Stimulated activated naive CD8-positive, alpha-beta T cell treated with anti-CD3 and anti-CD28 coated beads, Interleukin-15, Interleukin-2, amounts not matched to agents 100 ng/mL and 50 ng/mL, for 24 hours (primary cell): ENCODE measurements at regions not wholly inside any gene's neighbourhood (a gene's known extent, or its start where the extent isn't known, plus 50 kb on each side); places are given as distances from the start of the nearest gene placed in this dataset.
"Not testable (repeated sequence)": the region's sequence is repeated elsewhere in the genome, so short reads cannot be mapped to it uniquely, and the experiment has no call there.

ENCODE experiments used
- H3K27ac Mint-ChIP-seq: one replicate; pipeline ENCODE4 v1.8.0; 2021; ENCODE audit warnings: mild to moderate bottlenecking, mixed read lengths
- H3K27me3 Mint-ChIP-seq: one replicate; pipeline ENCODE4 v1.8.0; 2021; ENCODE audit warnings: mixed read lengths
- H3K36me3 Mint-ChIP-seq: one replicate; pipeline ENCODE4 v1.8.0; 2021; ENCODE audit warnings: low read depth, mixed read lengths
- H3K4me1 Mint-ChIP-seq: one replicate; pipeline ENCODE4 v1.8.0; 2021; ENCODE audit warnings: low read depth, mixed read lengths
- H3K4me3 Mint-ChIP-seq: one replicate; pipeline ENCODE4 v1.8.0; 2021; ENCODE audit warnings: mild to moderate bottlenecking, mixed read lengths
- H3K9me3 Mint-ChIP-seq: one replicate; pipeline ENCODE4 v1.8.0; 2021; ENCODE audit warnings: mixed read lengths

DNA sequence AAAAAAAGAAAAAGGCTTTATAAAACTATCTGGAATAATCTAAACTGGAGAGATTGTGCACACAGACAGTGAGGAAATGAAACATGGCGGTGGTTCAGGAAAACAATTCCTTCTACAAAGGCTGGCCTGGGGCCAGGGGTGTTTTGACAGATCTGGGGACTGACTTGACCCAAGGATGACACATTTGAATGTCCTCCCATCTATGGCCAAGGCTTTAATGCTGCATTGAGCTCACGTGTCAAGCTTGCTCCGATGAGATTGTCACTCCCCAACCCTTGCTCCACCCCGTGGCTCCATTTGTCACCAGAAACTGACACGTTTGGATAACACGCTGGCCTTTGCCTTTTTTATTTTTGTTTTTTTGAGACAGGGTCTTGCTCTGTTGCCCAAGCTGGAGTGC, 156.1 kb downstream of the ZFP64 start:
- H3K27ac Mint-ChIP-seq, result no peak overlapping the region
- no peak overlapping the region for H3K4me3 Mint-ChIP-seq
- no peaks in the 10 kb centered on the region for H3K36me3 Mint-ChIP-seq
- H3K9me3 Mint-ChIP-seq, result no peaks in the 10 kb centered on the region
- peaks cover 19% of the 10 kb centered on the region for H3K4me1 Mint-ChIP-seq
- H3K27me3 Mint-ChIP-seq, result no peaks in the 10 kb centered on the region

DNA sequence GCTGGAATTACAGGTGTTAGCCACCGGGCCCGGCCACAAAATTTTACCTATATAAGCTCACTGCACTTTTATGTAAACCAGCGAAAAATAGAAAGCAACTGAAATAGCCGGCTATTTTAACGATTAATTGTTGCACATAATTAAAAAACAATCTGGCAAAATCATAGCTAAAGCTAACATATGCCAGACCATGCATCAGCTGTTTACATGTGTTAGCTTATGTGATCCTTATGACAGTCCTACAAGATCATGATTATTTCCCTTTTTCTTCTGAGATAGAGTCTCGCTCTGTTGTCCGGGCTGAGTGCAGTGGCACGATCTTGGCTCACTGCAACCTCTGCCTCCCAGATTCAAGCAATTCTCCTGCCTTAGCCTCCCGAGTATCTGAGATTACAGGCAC, 157.0 kb downstream of the ZFP64 start:
- H3K4me1 Mint-ChIP-seq, result peaks cover 19% of the 10 kb centered on the region
- H3K4me3 Mint-ChIP-seq, result no peak overlapping the region
- H3K27me3 Mint-ChIP-seq, result no peaks in the 10 kb centered on the region
- no peak overlapping the region for H3K27ac Mint-ChIP-seq
- no peaks in the 10 kb centered on the region for H3K9me3 Mint-ChIP-seq
- no peaks in the 10 kb centered on the region for H3K36me3 Mint-ChIP-seq

DNA sequence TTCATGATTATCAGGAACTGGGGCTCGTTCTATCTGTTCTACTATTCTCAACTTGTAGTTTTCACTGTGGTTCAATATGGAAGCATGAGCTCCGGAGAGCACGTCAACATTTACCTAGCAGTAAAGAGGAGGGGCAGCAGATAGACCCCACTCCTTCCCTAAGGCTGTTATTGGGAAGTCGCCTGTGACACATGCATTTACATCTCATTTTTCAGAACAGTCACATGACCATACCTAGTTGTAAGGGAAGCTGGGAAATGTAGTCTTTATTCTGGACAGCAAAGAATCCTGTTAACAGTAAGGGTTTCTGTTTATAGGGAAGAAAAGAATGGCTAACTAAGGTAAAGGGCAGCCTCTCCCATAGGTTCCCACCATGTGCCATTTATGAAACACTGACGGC, 158.3 kb downstream of the ZFP64 start:
- Mint-ChIP-seq H3K9me3 (no peaks in the 10 kb centered on the region), H3K4me1 (peaks cover 19% of the 10 kb centered on the region), H3K36me3 (no peaks in the 10 kb centered on the region), H3K4me3 (no peak overlapping the region), H3K27ac (no peak overlapping the region), H3K27me3 (no peaks in the 10 kb centered on the region)

DNA sequence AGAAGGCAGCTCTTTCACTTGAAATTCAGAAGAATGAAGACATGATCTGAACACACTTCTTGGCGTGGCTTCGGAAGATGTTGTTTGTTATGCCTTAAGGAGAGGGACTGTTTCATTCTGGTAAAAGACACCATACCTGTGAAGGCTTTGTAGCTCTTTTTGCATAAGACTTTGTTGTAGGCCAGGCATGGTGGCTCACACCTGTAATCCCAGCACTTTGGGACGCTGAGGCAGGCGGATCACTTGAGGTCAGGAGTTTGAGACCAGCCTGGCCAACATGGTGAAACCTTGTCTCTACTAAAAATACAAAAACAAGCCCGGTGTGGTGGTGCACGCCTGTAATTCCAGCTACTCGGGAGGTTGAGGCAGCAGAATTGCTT, 159.3 kb downstream of the ZFP64 start:
- H3K9me3 Mint-ChIP-seq, H3K4me3 Mint-ChIP-seq, H3K36me3 Mint-ChIP-seq, H3K27me3 Mint-ChIP-seq: not testable (repeated sequence)
- Mint-ChIP-seq H3K4me1 (peaks cover 19% of the 10 kb centered on the region), H3K27ac (peak overlapping the region; percentile 89)

DNA sequence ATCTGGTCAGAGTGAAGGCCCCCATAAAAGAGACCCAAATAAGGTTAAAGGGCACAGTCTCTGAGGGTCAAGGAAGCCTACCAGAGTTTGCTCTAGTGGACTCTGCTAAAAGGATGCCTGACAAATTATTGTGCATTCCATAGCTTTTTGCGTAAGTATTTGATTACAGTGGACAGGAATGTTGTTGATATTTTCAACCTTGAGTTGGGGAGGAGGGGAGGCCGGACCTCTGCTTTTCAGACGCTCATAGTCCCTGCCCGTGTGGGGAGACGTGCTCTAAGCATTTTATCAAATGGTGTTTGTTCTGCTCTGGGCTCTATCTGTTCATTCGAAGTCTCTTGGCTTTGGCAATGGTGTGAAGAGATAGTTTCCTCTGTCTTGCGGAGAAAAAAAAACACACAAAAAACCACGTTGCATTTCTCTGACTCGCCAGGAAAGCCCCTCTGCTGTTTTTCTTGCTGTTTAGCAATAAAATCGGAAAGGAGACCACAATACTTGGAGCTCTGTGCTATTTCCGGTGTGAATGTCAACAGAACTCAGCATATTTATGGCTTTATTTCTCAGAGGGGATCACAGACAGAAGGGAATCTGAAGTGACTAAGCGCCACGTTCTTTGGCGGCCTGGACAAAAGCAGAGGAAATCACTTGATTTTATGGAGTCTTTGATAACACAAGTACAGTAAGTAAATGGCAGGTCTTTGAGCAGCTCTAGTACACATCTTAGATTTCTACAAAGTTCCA, 159.8 kb downstream of the ZFP64 start:
- Mint-ChIP-seq H3K4me3 (peak overlapping the region; percentile 44), H3K9me3 (no peaks in the 10 kb centered on the region), H3K27ac (peak overlapping the region; percentile 89), H3K36me3 (no peaks in the 10 kb centered on the region), H3K4me1 (peaks cover 19% of the 10 kb centered on the region), H3K27me3 (no peaks in the 10 kb centered on the region)

DNA sequence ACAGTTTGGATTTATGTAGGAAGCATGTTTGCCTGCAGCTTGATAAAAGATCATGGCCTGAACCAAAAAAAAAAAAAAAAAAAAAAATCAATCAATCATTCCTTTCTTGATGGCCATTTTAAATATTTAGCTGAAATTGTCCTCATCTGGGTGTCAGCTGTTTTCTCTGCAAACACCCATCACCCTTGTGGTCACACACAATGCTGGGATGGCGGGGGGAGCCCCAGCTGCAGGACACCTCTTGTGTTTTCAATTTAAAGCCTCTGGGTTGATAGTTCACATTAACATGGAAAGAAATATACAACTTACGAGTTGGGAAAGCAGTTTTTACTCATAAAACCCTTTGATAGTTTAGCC, 160.4 kb downstream of the ZFP64 start:
- H3K4me1 Mint-ChIP-seq, result peaks cover 19% of the 10 kb centered on the region
- no peaks in the 10 kb centered on the region for H3K9me3 Mint-ChIP-seq
- H3K36me3 Mint-ChIP-seq, result no peaks in the 10 kb centered on the region
- H3K27me3 Mint-ChIP-seq, result no peaks in the 10 kb centered on the region
- no peak overlapping the region for H3K4me3 Mint-ChIP-seq
- peak overlapping the region; percentile 89 for H3K27ac Mint-ChIP-seq

DNA sequence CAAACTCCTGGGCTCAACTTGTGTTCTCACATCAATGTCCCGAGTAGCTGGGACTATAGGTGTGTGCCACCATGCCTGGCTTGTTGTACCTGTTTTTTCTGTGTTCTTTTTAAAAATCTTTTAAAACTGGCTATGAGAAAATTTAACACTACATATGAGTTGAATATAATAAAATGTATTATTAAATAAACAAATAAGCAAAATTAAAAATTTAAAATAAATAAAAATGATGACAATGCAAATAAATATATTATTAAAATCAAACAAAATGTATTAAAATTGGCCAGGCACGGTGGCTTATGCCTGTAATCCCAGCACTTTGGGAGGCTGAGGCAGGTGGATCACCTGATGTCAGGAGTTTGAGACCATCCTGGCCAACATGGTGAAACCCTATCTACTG, 162.4 kb downstream of the ZFP64 start:
- not testable (repeated sequence) for H3K4me3 Mint-ChIP-seq, H3K27me3 Mint-ChIP-seq, H3K27ac Mint-ChIP-seq, H3K36me3 Mint-ChIP-seq, H3K9me3 Mint-ChIP-seq
- peaks cover 19% of the 10 kb centered on the region for H3K4me1 Mint-ChIP-seq

DNA sequence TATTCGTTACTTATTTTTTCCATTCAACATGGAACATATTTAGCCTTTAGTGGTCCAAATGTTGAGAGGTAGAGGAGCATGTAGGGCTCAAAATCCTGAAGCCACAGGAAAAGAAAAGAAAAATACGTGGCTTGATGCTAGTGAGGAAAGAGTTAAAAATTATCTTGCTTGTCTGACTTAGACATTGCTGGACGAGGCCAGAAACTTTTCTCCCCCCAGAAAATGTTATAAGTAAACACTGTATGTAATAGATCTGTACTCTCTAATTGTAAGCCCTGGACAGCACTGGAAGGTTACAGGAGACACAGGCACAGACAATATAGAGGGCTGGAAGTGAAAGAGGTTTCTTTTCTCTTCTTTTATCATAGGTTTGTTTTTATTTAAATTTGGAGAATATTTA, 165.6 kb downstream of the ZFP64 start:
- no peaks in the 10 kb centered on the region for H3K27me3 Mint-ChIP-seq
- no peak overlapping the region for H3K4me3 Mint-ChIP-seq
- H3K9me3 Mint-ChIP-seq, result no peaks in the 10 kb centered on the region
- no peaks in the 10 kb centered on the region for H3K36me3 Mint-ChIP-seq
- H3K4me1 Mint-ChIP-seq, result peaks cover 5% of the 10 kb centered on the region
- no peak overlapping the region for H3K27ac Mint-ChIP-seq

DNA sequence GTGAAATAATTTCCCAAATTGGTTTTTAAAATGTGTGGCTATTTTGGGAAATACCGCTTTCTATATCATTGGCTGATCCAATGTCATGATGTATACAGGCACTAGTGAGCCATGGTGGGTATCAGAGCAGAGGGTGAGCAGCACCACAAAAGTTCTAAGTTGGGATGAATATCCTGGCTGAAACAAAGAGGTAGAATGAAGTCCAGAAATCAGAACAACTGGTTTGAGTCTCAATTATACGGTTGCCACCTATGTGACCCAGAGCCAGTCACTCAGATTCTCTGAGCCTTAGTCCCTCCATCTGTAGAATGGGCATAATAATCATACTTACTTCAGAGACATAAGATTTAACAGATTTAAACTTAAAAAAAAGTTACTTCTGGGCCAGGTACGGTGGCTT, 172.3 kb downstream of the ZFP64 start:
- no peaks in the 10 kb centered on the region for H3K36me3 Mint-ChIP-seq
- no peaks in the 10 kb centered on the region for H3K27me3 Mint-ChIP-seq
- no peaks in the 10 kb centered on the region for H3K4me1 Mint-ChIP-seq
- H3K9me3 Mint-ChIP-seq, result no peaks in the 10 kb centered on the region
- H3K27ac Mint-ChIP-seq, result no peak overlapping the region
- no peak overlapping the region for H3K4me3 Mint-ChIP-seq

DNA sequence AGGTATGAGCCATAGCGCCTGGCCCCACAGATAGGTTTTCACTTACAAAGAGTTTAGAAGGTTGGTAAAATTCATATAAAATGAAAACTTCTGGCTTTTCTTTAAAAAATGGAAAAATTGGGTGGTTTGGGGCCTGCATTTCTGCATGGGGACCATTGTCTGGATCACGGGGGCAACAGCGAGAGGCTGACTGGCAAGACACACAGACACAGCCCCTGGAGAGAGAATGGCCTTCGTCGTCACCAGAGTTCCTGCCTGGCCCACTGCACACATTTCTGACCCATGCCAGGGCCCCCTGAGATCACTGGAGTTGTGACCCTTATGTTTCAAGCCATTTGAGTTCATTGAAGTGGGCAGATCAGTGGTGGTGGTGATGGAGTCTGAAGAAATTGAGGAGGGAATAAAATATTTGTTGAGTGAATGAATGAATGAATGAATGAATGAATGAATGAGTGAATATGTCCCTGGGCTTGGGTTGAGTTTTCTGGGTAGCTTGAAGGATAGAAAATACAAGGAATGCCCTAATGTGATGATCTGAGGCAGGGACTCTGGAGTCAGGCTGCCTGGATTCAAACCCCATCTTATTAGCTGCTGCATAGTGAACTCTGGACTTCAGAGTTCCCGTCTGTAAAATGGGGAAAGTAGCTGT, 173.8 kb downstream of the ZFP64 start:
- Mint-ChIP-seq H3K27ac (no peak overlapping the region), H3K27me3 (no peaks in the 10 kb centered on the region)

DNA sequence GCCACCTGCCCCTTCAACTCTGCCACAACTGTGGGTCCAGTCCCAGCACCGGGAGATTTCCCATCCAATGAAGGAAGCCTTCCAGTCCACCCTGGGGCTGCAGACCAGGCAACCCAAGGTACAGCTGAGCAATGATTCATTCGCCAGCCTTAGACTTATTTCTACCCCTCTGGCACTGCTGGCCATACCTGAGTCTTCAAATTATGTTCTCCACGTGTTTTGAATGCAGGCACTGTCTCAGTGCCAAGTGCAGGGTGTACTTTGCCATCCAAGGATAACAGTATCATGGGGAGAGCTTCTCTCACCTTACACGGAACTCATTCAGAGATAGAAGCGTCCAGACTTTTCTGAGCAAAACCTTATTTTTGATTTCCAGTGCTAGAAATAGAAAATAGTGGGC, 175.6 kb downstream of the ZFP64 start:
- no peaks in the 10 kb centered on the region for H3K27me3 Mint-ChIP-seq
- no peaks in the 10 kb centered on the region for H3K4me1 Mint-ChIP-seq
- H3K4me3 Mint-ChIP-seq, result no peak overlapping the region
- H3K36me3 Mint-ChIP-seq, result no peaks in the 10 kb centered on the region
- H3K9me3 Mint-ChIP-seq, result peaks cover 12% of the 10 kb centered on the region
- no peak overlapping the region for H3K27ac Mint-ChIP-seq

More for the DNA sequence above, 173.8 kb downstream of the ZFP64 start:
- no peak overlapping the region for H3K4me3 Mint-ChIP-seq
- H3K36me3 Mint-ChIP-seq, result no peaks in the 10 kb centered on the region
- H3K9me3 Mint-ChIP-seq, result peaks cover 4% of the 10 kb centered on the region
- H3K4me1 Mint-ChIP-seq, result no peaks in the 10 kb centered on the region

DNA sequence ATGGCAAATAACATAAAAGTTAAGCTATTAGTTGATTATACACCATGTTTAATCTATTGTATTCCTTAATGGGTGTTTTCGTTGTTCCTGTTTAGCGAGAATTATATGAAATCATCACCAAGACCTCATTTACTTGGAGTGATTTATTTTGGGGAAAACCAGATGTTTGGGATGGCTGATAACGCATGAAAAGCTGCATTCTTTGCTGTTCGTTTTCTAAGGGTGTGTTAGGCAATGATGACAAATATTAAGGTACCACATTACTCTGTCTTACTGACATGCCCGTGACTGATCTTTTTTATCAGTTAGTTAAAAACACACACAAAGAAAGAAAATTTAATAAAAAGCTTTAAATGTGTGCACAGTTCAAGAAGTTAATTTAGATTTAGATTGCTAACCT, 176.4 kb downstream of the ZFP64 start:
- H3K4me3 Mint-ChIP-seq, result no peak overlapping the region
- H3K36me3 Mint-ChIP-seq, result no peaks in the 10 kb centered on the region
- H3K27me3 Mint-ChIP-seq, result no peaks in the 10 kb centered on the region
- no peak overlapping the region for H3K27ac Mint-ChIP-seq
- no peaks in the 10 kb centered on the region for H3K4me1 Mint-ChIP-seq
- H3K9me3 Mint-ChIP-seq, result peaks cover 16% of the 10 kb centered on the region

DNA sequence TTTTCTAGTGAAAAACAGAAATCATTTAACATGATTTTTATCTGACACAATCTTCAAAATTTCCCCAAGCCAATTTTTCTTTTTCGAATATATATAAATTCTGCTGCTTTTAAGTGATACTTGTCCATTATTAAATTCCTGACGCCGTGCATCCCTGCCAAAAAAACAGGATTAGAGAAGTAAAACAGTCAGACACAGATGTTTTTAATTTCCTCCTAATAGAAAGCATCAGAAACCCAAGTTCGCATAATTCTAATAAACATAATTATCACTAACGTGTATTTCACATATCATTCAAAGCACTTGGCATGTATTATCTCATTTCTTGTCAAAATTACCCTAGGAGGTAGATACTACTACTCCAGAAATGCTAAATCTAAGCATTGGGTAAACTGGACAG, 179.5 kb downstream of the ZFP64 start:
- no peak overlapping the region for H3K27ac Mint-ChIP-seq
- H3K9me3 Mint-ChIP-seq, result peaks cover 16% of the 10 kb centered on the region
- H3K36me3 Mint-ChIP-seq, result no peaks in the 10 kb centered on the region
- peaks cover 2% of the 10 kb centered on the region for H3K27me3 Mint-ChIP-seq
- no peaks in the 10 kb centered on the region for H3K4me1 Mint-ChIP-seq
- no peak overlapping the region for H3K4me3 Mint-ChIP-seq

DNA sequence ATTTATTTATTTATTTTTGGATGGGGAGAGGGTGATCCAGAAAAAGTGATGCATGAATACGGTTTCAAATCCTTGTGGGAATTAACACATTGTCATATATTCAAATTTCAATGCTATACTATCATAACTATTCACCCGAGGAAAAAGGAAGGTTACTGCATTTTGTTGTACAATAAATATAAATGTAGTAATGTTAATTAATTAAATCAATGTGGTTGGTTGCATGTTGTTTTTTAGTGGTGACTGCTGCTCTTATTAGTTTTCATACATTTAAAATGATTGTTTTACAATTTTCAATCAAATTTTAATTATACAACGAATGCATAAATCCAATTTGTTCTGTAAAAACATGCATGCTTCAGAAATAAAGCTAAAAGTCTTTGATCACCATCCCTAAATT, 180.5 kb downstream of the ZFP64 start:
- Mint-ChIP-seq H3K36me3 (no peaks in the 10 kb centered on the region), H3K27ac (no peak overlapping the region), H3K9me3 (peaks cover 16% of the 10 kb centered on the region), H3K4me1 (no peaks in the 10 kb centered on the region), H3K4me3 (no peak overlapping the region), H3K27me3 (peaks cover 4% of the 10 kb centered on the region)

DNA sequence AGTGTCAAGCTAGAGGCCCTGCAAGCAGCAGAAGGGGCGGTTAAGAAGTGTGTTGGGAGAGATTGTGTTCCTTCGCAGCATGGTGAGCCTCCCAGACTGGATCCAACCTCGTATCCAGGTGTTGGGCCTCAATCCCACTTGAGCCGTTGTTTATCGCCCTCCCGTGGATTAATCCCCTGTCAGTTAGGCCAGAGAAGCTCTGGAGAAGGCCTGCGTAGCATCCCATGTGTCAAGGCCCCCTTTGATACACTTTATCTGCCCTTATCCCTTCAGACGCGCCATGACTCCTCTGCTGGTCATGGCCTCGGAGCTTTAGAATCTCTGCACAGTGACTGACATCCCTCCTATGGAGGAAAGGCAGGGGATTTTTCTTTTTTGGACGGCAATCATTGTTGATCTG, 181.0 kb downstream of the ZFP64 start:
- Mint-ChIP-seq H3K4me1 (no peaks in the 10 kb centered on the region), H3K4me3 (no peak overlapping the region), H3K36me3 (no peaks in the 10 kb centered on the region), H3K27me3 (peaks cover 8% of the 10 kb centered on the region), H3K27ac (no peak overlapping the region), H3K9me3 (peaks cover 16% of the 10 kb centered on the region)

DNA sequence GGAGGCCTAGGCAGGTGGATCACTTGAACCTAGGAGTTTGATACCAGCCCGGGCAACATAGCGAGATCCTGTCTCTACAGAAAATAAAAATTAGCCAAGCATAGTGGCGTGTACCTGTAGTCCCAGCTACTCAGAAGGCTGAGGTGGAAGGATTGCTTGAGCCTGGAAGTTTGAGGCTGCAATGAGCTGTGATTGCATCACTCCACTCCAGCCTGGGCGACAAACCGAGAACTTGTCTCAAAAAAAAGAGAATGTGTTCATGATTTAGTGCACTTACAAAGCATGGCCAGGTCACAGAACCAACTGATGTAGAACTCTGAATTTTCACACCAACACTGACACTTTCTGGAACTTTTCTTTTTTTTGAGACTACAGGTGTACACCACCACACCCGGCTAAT, 182.7 kb downstream of the ZFP64 start:
- H3K4me3 Mint-ChIP-seq, result no peak overlapping the region
- H3K27ac Mint-ChIP-seq, result no peak overlapping the region

More for the DNA sequence above, 182.7 kb downstream of the ZFP64 start:
- peaks cover 11% of the 10 kb centered on the region for H3K27me3 Mint-ChIP-seq
- H3K36me3 Mint-ChIP-seq, result no peaks in the 10 kb centered on the region
- H3K9me3 Mint-ChIP-seq, result peaks cover 16% of the 10 kb centered on the region
- H3K4me1 Mint-ChIP-seq, result no peaks in the 10 kb centered on the region
